Globus pallidus (tissue), 1 donor: ENCODE measurements at regions not wholly inside any gene's neighbourhood (a gene's known extent, or its start where the extent isn't known, plus 50 kb on each side); places are given as distances from the start of the nearest gene placed in this dataset.
"Not testable (repeated sequence)": the region's sequence is repeated elsewhere in the genome, so short reads cannot be mapped to it uniquely, and the experiment has no call there.

Experiments
- DNase-seq: peaks from one replicate; pipeline ENCODE4 v3.0.0-alpha.2; 2015; ENCODE audit warnings: low spot score

GRCh38 chr4:154164931-154165839 lies 326.4 kb downstream of the DCHS2 start:
- no peak for DNase-seq

- DNase-seq, result no peak
Observed at GRCh38 chr4:154160519-154161301, 330.9 kb downstream of the DCHS2 start.

- no peak for DNase-seq
Observed at GRCh38 chr4:154158361-154159155, 333.0 kb downstream of the DCHS2 start.

- no peak for DNase-seq
Observed at GRCh38 chr4:154152546-154152945, 339.1 kb downstream of the DCHS2 start.

- DNase-seq, result not testable (repeated sequence)
Observed at GRCh38 chr4:154149236-154149635, 342.4 kb downstream of the DCHS2 start.

GRCh38 chr4:154143720-154144119 lies 347.9 kb downstream of the DCHS2 start:
- no peak for DNase-seq

GRCh38 chr4:154142664-154143063 lies 348.9 kb downstream of the DCHS2 start:
- no peak for DNase-seq

GRCh38 chr4:154140869-154141268 lies 350.7 kb downstream of the DCHS2 start:
- DNase-seq, result no peak

- DNase-seq, result no peak
Observed at GRCh38 chr4:154137320-154137905, 348.5 kb upstream of the SFRP2 start.

- DNase-seq, result no peak
Observed at GRCh38 chr4:154135576-154135975, 346.7 kb upstream of the SFRP2 start.

GRCh38 chr4:154132406-154132805 lies 343.5 kb upstream of the SFRP2 start:
- no peak for DNase-seq

- no peak for DNase-seq
Observed at GRCh38 chr4:154126276-154126675, 337.4 kb upstream of the SFRP2 start.

GRCh38 chr4:154125340-154125739 lies 336.5 kb upstream of the SFRP2 start:
- DNase-seq, result no peak

GRCh38 chr4:154124539-154125255 lies 335.8 kb upstream of the SFRP2 start:
- DNase-seq, result no peak

- DNase-seq, result no peak
Observed at GRCh38 chr4:154123897-154124296, 335.0 kb upstream of the SFRP2 start.

GRCh38 chr4:154120690-154121345 lies 331.9 kb upstream of the SFRP2 start:
- no peak for DNase-seq

GRCh38 chr4:154120006-154120676 lies 331.3 kb upstream of the SFRP2 start:
- DNase-seq, result no peak

- DNase-seq, result no peak
Observed at GRCh38 chr4:154119317-154119716, 330.4 kb upstream of the SFRP2 start.

GRCh38 chr4:154117726-154118125 lies 328.8 kb upstream of the SFRP2 start:
- DNase-seq, result not testable (repeated sequence)

GRCh38 chr4:154107337-154107736 lies 318.5 kb upstream of the SFRP2 start:
- DNase-seq, result no peak
